Neural progenitor cell (in vitro differentiated cells): ENCODE measurements at regions not wholly inside any gene's neighbourhood (a gene's known extent, or its start where the extent isn't known, plus 50 kb on each side); places are given as distances from the start of the nearest gene placed in this dataset.

Source experiments
- DNase-seq: peaks from one replicate; pipeline ENCODE4 v3.0.0-alpha.2; 2016; ENCODE audit warnings: low spot score
- H2AFZ ChIP-seq: fragments of 200-600 bp; sonication (generic); replicated peaks from 2 replicates; pipeline ENCODE4 v1.6.1; 2016; ENCODE audit warnings: antibody characterized with exemption
- H3F3A ChIP-seq: fragments of 200-600 bp; sonication (generic); 2 replicates; pipeline ENCODE4 v1.6.1; 2016; ENCODE audit warnings: antibody characterized with exemption, low read depth
- H3K27ac ChIP-seq: fragments of 200-600 bp; sonication (generic); 2 replicates; pipeline ENCODE4 v1.5.1; 2016; ENCODE audit warnings: mild to moderate bottlenecking
- H3K27me3 ChIP-seq: fragments of 200-600 bp; sonication (generic); 2 replicates; pipeline ENCODE4 v1.6.1; 2016; ENCODE audit warnings: mild to moderate bottlenecking, moderate library complexity
- H3K36me3 ChIP-seq: fragments of 200-600 bp; sonication (generic); 2 replicates; pipeline ENCODE4 v1.5.1; 2016
- H3K4me1 ChIP-seq: fragments of 200-600 bp; sonication (generic); 2 replicates; pipeline ENCODE4 v1.6.1; 2016; ENCODE audit warnings: mixed run types
- H3K4me2 ChIP-seq: fragments of 200-600 bp; sonication (generic); 2 replicates; pipeline ENCODE4 v1.6.1; 2016
- H3K4me3 ChIP-seq: fragments of 200-600 bp; sonication (generic); 2 replicates; pipeline ENCODE4 v1.5.1; 2016
- H3K79me2 ChIP-seq: fragments of 200-600 bp; sonication (generic); 2 replicates; pipeline ENCODE4 v1.6.1; 2016; ENCODE audit warnings: low read depth
- H3K9ac ChIP-seq: fragments of 200-600 bp; sonication (generic); 2 replicates; pipeline ENCODE4 v1.6.1; 2016
- H3K9me3 ChIP-seq: fragments of 200-600 bp; sonication (generic); 2 replicates; pipeline ENCODE4 v1.5.1; 2016; ENCODE audit warnings: low read depth
- H4K20me1 ChIP-seq: fragments of 200-600 bp; sonication (generic); 2 replicates; pipeline ENCODE4 v1.6.1; 2016; ENCODE audit warnings: low read depth
- H3K27ac Mint-ChIP-seq: 3 replicates; pipeline ENCODE4 v1.8.0; 2021; ENCODE audit warnings: mixed read lengths
- H3K27me3 Mint-ChIP-seq: 2 replicates; pipeline ENCODE4 v1.8.0; 2022; ENCODE audit warnings: low read depth, mild to moderate bottlenecking, inconsistent platforms, moderate library complexity, mixed read lengths; ENCODE audit not compliant: insufficient read depth
- H3K36me3 Mint-ChIP-seq: 3 replicates; pipeline ENCODE4 v1.8.0; 2021; ENCODE audit warnings: mixed read lengths
- H3K4me1 Mint-ChIP-seq: 3 replicates; pipeline ENCODE4 v1.8.0; 2021; ENCODE audit warnings: mixed read lengths
- H3K4me3 Mint-ChIP-seq: 3 replicates; pipeline ENCODE4 v1.8.0; 2021; ENCODE audit warnings: mild to moderate bottlenecking, moderate library complexity, mixed read lengths
- H3K9me3 Mint-ChIP-seq: 3 replicates; pipeline ENCODE4 v1.8.0; 2020; ENCODE audit warnings: mixed read lengths
- CTCF ChIP-seq: fragments of 200-600 bp; sonication (generic); IDR thresholded peaks from 2 replicates; pipeline ENCODE4 v1.5.1; 2017; ENCODE audit warnings: antibody characterized with exemption, mild to moderate bottlenecking
- EZH2 ChIP-seq: fragments of 200-600 bp; sonication (generic); IDR thresholded peaks from 2 replicates; pipeline ENCODE4 v1.6.1; 2017; ENCODE audit warnings: antibody characterized with exemption, mild to moderate bottlenecking, moderate library complexity
- EZH2phosphoT487 ChIP-seq: fragments of 200-600 bp; sonication (generic); IDR thresholded peaks from 2 replicates; pipeline ENCODE4 v1.6.1; 2017; ENCODE audit warnings: antibody characterized with exemption

- H3K9me3 ChIP-seq: no peaks in the 10 kb centered on the region
- no peaks in the 10 kb centered on the region for H4K20me1 ChIP-seq
- TF ChIP-seq EZH2 (no peak), CTCF (no peak), EZH2phosphoT487 (no peak)
- H3K9ac ChIP-seq: no peak overlapping the region
- Mint-ChIP-seq H3K27me3 (peaks cover 20% of the 10 kb centered on the region), H3K36me3 (no peaks in the 10 kb centered on the region), H3K4me1 (no peaks in the 10 kb centered on the region), H3K9me3 (no peaks in the 10 kb centered on the region), H3K27ac (no peak overlapping the region), H3K4me3 (no peak overlapping the region)
- DNase-seq: no peak
- no peaks in the 10 kb centered on the region for H3K27me3 ChIP-seq
- H3K4me1 ChIP-seq: no peaks in the 10 kb centered on the region
- H3K4me3 ChIP-seq: no peak overlapping the region
- H3K4me2 ChIP-seq: no peak overlapping the region
- no peak overlapping the region for H2AFZ ChIP-seq
- no peaks in the 10 kb centered on the region for H3F3A ChIP-seq
- no peaks in the 10 kb centered on the region for H3K79me2 ChIP-seq
- no peaks in the 10 kb centered on the region for H3K36me3 ChIP-seq
- no peak overlapping the region for H3K27ac ChIP-seq
Observed at GRCh38 chr9:124101969-124102345, 90.4 kb downstream of the LHX2 start.

GRCh38 chr9:124102363-124102762 is 90.8 kb downstream of the LHX2 start:
- Histone ChIP-seq H3K9me3 (no peaks in the 10 kb centered on the region), H3K4me1 (no peaks in the 10 kb centered on the region), H3K79me2 (no peaks in the 10 kb centered on the region), H2AFZ (no peak overlapping the region), H3K27ac (no peak overlapping the region), H4K20me1 (no peaks in the 10 kb centered on the region), H3K4me3 (no peak overlapping the region), H3K27me3 (no peaks in the 10 kb centered on the region), H3K36me3 (no peaks in the 10 kb centered on the region), H3F3A (no peaks in the 10 kb centered on the region), H3K4me2 (no peak overlapping the region), H3K9ac (no peak overlapping the region)
- Mint-ChIP-seq H3K9me3 (no peaks in the 10 kb centered on the region), H3K36me3 (no peaks in the 10 kb centered on the region), H3K27ac (no peak overlapping the region), H3K4me3 (no peak overlapping the region), H3K4me1 (no peaks in the 10 kb centered on the region), H3K27me3 (peaks cover 20% of the 10 kb centered on the region)
- TF ChIP-seq CTCF: no peak
- TF ChIP-seq EZH2: no peak
- no peak for TF ChIP-seq EZH2phosphoT487
- no peak for DNase-seq

GRCh38 chr9:124105266-124105665 is 93.7 kb downstream of the LHX2 start:
- Histone ChIP-seq H3F3A (no peaks in the 10 kb centered on the region), H3K27me3 (peaks cover 25% of the 10 kb centered on the region), H3K9me3 (no peaks in the 10 kb centered on the region), H3K36me3 (no peaks in the 10 kb centered on the region), H3K79me2 (no peaks in the 10 kb centered on the region), H3K27ac (no peak overlapping the region), H2AFZ (no peak overlapping the region), H4K20me1 (no peaks in the 10 kb centered on the region), H3K4me1 (no peaks in the 10 kb centered on the region), H3K4me2 (no peak overlapping the region), H3K9ac (no peak overlapping the region), H3K4me3 (no peak overlapping the region)
- Mint-ChIP-seq H3K4me1 (no peaks in the 10 kb centered on the region), H3K9me3 (no peaks in the 10 kb centered on the region), H3K27me3 (peaks cover 23% of the 10 kb centered on the region), H3K27ac (no peak overlapping the region), H3K4me3 (no peak overlapping the region), H3K36me3 (no peaks in the 10 kb centered on the region)
- DNase-seq: no peak
- no peak for TF ChIP-seq EZH2
- no peak for TF ChIP-seq CTCF
- TF ChIP-seq EZH2phosphoT487: no peak

- Histone ChIP-seq H3K4me1 (no peaks in the 10 kb centered on the region), H3K4me2 (no peak overlapping the region), H3F3A (no peaks in the 10 kb centered on the region), H3K27me3 (peaks cover 25% of the 10 kb centered on the region), H3K9me3 (no peaks in the 10 kb centered on the region), H3K27ac (no peak overlapping the region), H3K36me3 (no peaks in the 10 kb centered on the region), H4K20me1 (no peaks in the 10 kb centered on the region), H3K9ac (no peak overlapping the region), H3K4me3 (no peak overlapping the region), H3K79me2 (no peaks in the 10 kb centered on the region), H2AFZ (no peak overlapping the region)
- no peak overlapping the region for H3K4me3 Mint-ChIP-seq
- no peak for TF ChIP-seq EZH2phosphoT487
- no peak for TF ChIP-seq CTCF
- TF ChIP-seq EZH2: no peak
- no peaks in the 10 kb centered on the region for H3K9me3 Mint-ChIP-seq
- no peaks in the 10 kb centered on the region for H3K36me3 Mint-ChIP-seq
- no peak overlapping the region for H3K27ac Mint-ChIP-seq
- peaks cover 16% of the 10 kb centered on the region for H3K27me3 Mint-ChIP-seq
- H3K4me1 Mint-ChIP-seq: no peaks in the 10 kb centered on the region
- DNase-seq: no peak
Observed at GRCh38 chr9:124108216-124108615, 96.6 kb downstream of the LHX2 start.
